ENCODE measurements at regions not wholly inside any gene's neighbourhood (a gene's known extent, or its start where the extent isn't known, plus 50 kb on each side); places are given as distances from the start of the nearest gene placed in this dataset.
"Not testable (repeated sequence)": the region's sequence is repeated elsewhere in the genome, so short reads cannot be mapped to it uniquely, and the experiment has no call there.

GRCh38 chr2:121155502-121156056 is 129.4 kb downstream of the TFCP2L1 start:
- no peak overlapping the region for H3K4me3 Mint-ChIP-seq (ENCODE audit: unreplicated experiment)

GRCh38 chr2:121157481-121157880 is 127.5 kb downstream of the TFCP2L1 start:
- not testable (repeated sequence) for H3K27me3 Mint-ChIP-seq (ENCODE audit: unreplicated experiment)

More at GRCh38 chr2:121155502-121156056, 129.4 kb downstream of the TFCP2L1 start:
- H3K27me3 Mint-ChIP-seq (ENCODE audit: unreplicated experiment): peaks cover 3% of the 10 kb centered on the region
- H3K27ac Mint-ChIP-seq (ENCODE audit: unreplicated experiment): peak overlapping the region; percentile 34
- TF ChIP-seq CTCF (IDR thresholded peaks at IDR 0.05; ENCODE audit: partially characterized antibody, unreplicated experiment): no peak
- peaks cover 14% of the 10 kb centered on the region for H3K36me3 Mint-ChIP-seq (ENCODE audit: unreplicated experiment)
- H3K4me1 Mint-ChIP-seq (ENCODE audit: low read depth, unreplicated experiment): peaks cover 4% of the 10 kb centered on the region
- no peak for DNase-seq
- H3K9me3 Mint-ChIP-seq (ENCODE audit: unreplicated experiment): peaks cover 4% of the 10 kb centered on the region

GRCh38 chr2:121159291-121160071 is 125.5 kb downstream of the TFCP2L1 start:
- no peak for TF ChIP-seq CTCF (IDR thresholded peaks at IDR 0.05; ENCODE audit: partially characterized antibody, unreplicated experiment)
- no peak for DNase-seq
- Mint-ChIP-seq H3K4me1 (ENCODE audit: low read depth, unreplicated experiment) (peaks cover 4% of the 10 kb centered on the region), H3K4me3 (ENCODE audit: unreplicated experiment) (no peak overlapping the region), H3K9me3 (ENCODE audit: unreplicated experiment) (peaks cover 8% of the 10 kb centered on the region), H3K36me3 (ENCODE audit: unreplicated experiment) (peaks cover 19% of the 10 kb centered on the region), H3K27ac (ENCODE audit: unreplicated experiment) (no peak overlapping the region), H3K27me3 (ENCODE audit: unreplicated experiment) (peaks cover 2% of the 10 kb centered on the region)

More at GRCh38 chr2:121157481-121157880, 127.5 kb downstream of the TFCP2L1 start:
- peaks cover 14% of the 10 kb centered on the region for H3K36me3 Mint-ChIP-seq (ENCODE audit: unreplicated experiment)
- not testable (repeated sequence) for H3K4me3 Mint-ChIP-seq (ENCODE audit: unreplicated experiment); H3K4me1 Mint-ChIP-seq (ENCODE audit: low read depth, unreplicated experiment); H3K27ac Mint-ChIP-seq (ENCODE audit: unreplicated experiment); H3K9me3 Mint-ChIP-seq (ENCODE audit: unreplicated experiment); DNase-seq

- Mint-ChIP-seq H3K4me3 (ENCODE audit: unreplicated experiment) (no peak overlapping the region), H3K4me1 (ENCODE audit: low read depth, unreplicated experiment) (no peaks in the 10 kb centered on the region), H3K9me3 (ENCODE audit: unreplicated experiment) (peaks cover 8% of the 10 kb centered on the region), H3K27me3 (ENCODE audit: unreplicated experiment) (peaks cover 2% of the 10 kb centered on the region), H3K36me3 (ENCODE audit: unreplicated experiment) (peaks cover 19% of the 10 kb centered on the region), H3K27ac (ENCODE audit: unreplicated experiment) (no peak overlapping the region)
- no peak for DNase-seq
- TF ChIP-seq CTCF (IDR thresholded peaks at IDR 0.05; ENCODE audit: partially characterized antibody, unreplicated experiment): no peak
Measured at GRCh38 chr2:121160366-121160765, 124.6 kb downstream of the TFCP2L1 start.

- Mint-ChIP-seq H3K27me3 (ENCODE audit: unreplicated experiment) (peaks cover 2% of the 10 kb centered on the region), H3K9me3 (ENCODE audit: unreplicated experiment) (peaks cover 8% of the 10 kb centered on the region), H3K36me3 (ENCODE audit: unreplicated experiment) (peaks cover 19% of the 10 kb centered on the region)
Measured at GRCh38 chr2:121161272-121161671, 123.7 kb downstream of the TFCP2L1 start.

More at GRCh38 chr2:121161272-121161671, 123.7 kb downstream of the TFCP2L1 start:
- no peak for TF ChIP-seq CTCF (IDR thresholded peaks at IDR 0.05; ENCODE audit: partially characterized antibody, unreplicated experiment)
- Mint-ChIP-seq H3K4me1 (ENCODE audit: low read depth, unreplicated experiment) (no peaks in the 10 kb centered on the region), H3K27ac (ENCODE audit: unreplicated experiment) (no peak overlapping the region), H3K4me3 (ENCODE audit: unreplicated experiment) (no peak overlapping the region)
- no peak for DNase-seq
